Stimulated activated CD8-positive, alpha-beta memory T cell treated with anti-CD3 and anti-CD28 coated beads, Interleukin-12 subunit alpha, Interleukin-12 subunit beta, amount 100 ng/mL, for 24 hours (primary cell): ENCODE measurements at regions not wholly inside any gene's neighbourhood (a gene's known extent, or its start where the extent isn't known, plus 50 kb on each side); places are given as distances from the start of the nearest gene placed in this dataset.
A peak's percentile ranks its signal among the peaks of the same experiment; 100 is the strongest.

Source experiments
- DNase-seq: peaks from one replicate; pipeline ENCODE4 v3.0.0-alpha.2; 2020; ENCODE audit errors: extremely low read depth

DNA sequence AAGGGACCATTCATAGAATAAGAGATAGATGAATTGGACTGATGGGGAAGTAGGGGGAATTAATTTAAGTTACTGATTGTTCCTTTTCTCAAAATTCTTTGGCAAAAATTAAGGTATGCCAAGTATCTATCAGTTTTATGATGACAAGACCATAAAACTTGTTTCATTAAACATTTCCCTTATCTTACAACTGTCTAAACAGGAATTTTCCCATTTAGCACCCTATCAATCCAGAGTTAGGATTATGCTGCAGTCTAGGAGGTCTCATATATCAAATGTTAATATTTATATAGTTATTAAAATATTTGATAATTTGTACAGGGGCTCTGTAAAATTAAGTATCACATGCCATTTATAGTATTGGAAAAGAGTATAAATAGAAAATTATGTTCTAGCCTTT, 51.5 kb upstream of the ARID1B start:
- no peak for DNase-seq

DNA sequence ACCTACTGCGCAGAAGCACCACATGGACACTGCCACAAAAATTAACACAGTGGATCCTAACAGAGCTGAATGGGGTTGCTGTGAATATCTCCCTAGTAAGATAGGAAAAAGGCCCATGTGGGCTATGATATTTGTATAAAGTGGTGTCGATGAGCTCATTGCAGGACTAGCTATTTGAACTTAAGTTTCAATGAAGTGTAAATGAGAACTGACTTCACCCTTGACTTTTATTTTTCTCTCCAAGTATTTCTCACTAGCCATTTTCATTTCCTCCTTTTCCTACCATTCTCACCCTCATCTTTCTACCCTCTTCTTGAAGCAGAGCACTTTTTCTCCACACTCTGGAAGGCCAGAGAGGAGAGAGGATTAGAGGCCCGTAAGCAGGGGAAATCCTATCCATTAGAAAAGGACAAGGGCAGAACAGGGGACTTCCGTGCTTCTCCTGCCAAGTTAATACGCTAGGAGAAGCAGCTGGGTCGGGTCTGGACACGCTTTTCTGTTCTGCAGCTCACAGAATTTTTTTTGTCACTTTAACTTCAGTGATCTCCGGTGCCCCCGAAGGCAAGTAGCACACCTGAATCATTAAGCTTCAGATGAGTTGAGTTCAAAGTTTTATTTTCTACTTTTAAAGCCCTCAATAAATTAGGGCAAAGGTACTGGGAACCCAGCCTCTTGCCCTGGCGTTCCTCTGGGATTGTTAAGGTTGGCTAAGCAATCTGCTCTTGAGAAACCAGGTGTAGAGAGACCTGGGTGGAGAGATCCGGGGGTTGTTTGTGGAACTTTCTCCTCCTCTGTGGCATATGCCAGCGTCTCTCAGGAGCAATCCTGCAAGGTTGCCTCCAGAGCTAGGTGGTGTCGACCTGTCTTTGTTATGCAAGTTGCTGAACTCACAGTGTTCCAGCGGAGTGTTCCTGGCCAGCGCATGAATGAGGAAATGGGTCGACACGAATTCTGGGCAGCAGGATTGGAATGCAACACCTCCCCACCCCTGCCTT, 56.2 kb upstream of the ARID1B start:
- no peak for DNase-seq

DNA sequence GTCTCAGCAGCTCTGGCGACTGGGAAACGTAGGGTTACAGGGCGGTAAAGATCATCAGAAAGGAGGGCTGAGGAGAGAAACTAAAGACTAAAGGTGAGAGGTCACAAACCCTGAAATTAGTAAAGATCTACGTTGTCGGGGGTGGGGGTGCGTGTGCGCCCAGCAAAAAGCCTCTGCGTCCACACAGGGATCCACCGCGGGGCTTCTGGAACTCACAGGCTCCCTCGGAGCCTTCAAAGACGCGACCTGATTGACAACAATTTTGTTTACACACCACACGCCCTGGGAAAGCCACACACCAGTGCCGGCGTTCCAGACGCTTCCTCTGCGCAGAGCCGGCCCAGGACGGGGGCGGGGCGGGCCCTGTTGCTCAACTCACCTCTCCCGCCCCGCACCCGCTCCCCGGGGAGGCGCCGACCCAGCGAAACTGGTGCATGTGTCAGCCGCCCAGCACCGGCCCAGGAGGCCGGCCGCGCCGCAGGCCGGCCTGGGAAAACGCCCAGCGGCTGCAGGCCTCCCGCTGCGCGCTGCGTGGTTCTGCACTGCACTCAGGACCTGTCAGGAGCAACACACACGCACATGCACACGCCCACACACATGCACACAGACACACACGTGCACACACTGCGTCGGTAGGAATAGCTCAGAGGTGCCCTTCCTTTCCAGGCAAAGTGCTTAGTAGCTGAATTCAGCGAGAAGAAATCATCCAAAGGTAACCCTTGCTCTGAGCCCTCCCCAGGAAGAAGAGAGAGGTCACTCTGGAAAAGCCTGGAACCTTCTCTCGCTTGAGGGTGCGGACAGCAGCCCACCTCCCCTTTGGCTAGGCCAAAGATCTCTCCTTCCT, 57.2 kb upstream of the ARID1B start:
- DNase-seq: peak; percentile 25

DNA sequence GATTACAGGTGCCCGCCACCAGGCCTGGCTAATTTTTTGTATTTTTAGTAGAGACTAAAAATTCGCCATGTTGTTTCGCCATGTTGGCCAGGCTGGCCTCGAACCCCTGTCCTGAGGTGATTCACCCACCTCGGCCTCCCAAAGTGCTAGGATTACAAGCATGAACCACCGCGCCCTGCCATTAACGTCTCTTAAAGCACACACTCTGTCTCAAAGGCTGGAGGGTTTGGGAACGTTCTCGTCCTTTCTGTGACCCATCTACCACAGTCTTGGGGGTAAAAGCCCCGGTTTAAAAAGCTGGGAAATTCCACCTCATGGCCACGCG, 57.8 kb upstream of the ARID1B start:
- DNase-seq: no peak

DNA sequence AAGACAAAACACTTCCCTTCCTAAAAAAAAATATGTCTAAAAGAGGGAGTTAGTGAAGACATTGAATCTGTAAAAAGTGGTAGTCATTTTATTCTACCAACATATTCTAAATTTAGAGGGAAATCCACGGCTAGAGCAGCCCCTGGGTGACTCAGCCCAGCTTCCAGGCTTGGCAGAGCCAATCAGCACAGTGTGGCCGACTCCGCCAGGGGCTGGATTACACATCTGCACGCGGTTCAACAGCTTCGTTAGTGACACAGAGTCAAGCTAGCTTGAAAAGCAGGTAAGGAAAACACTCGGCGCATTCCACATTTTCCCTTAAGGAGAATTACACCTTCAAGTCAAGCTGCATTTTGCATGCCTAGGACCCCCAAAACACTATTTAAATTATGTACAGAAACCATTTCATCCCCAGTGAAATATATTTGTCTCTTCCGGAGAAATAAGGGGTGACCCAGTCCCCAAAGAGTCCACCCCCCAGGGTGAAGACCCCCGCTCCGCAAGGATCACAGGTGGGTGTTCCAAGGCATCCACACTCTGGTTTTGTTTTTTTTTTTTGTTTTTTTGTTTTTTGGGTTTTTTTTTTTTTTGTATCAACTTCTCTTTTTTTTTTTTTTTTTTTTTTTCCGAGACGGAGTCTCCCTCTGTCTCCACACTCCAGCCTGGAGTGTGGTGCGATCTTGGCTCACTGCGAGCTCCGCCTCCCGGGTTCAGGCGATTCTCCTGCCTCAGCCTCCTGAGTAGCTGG, 58.4 kb upstream of the ARID1B start:
- DNase-seq: no peak

DNA sequence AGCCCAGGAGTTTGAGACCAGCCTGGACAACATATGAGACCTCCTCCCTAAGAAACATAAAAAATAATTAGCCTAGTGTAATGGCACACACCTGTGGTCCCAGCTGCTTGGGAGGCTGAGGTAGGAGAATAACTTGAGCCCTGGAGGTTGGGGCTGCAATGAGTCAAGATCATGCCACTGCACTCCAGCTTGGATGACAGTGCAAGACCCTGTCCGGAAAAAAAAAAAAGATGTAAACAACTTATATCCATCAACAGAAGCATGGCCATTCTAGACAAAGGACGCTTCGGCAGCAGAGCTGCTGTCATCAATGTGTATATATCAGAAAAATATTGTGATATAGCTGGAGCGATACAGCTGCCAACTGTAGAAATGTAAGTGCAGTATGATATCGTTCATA, 59.6 kb upstream of the ARID1B start:
- no peak for DNase-seq

DNA sequence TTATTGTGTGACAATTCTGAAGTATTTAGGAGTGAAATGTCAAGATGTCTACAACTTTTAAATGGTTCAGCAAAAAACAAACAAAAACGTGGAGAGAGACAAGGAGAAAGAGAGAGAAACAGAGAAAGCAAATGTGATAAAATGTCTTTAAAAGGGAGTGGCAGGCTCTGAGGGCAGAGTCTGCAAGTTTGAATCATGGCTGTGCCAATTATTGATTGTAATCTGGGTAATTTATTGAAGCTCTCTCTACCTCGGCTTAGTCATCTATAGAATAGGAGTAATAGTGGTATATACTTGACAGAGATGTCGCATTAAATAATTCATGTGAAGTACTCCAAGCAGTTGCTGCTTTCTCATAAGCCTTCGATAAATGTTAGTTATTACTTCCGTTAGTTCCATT, 61.3 kb upstream of the ARID1B start:
- DNase-seq: no peak

DNA sequence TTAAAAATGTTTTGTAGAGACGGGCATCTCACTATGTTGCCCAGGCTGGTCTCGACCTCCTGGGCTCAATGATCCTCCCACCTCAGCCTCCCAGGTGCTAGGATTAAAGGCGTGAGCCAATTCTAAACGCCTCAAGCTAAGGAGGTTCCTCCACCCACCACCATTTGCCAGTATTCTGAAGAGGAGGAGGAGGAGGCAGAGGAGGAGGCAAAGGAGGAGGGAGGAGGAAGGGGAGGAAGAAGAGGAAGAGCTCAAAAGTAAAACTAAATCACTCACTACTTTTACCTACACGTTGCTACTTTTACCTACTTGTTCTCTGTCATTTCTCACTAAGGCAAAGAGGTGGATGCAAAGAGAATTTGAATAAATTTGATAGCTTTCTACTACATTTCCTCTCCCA, 63.6 kb upstream of the ARID1B start:
- DNase-seq: no peak

DNA sequence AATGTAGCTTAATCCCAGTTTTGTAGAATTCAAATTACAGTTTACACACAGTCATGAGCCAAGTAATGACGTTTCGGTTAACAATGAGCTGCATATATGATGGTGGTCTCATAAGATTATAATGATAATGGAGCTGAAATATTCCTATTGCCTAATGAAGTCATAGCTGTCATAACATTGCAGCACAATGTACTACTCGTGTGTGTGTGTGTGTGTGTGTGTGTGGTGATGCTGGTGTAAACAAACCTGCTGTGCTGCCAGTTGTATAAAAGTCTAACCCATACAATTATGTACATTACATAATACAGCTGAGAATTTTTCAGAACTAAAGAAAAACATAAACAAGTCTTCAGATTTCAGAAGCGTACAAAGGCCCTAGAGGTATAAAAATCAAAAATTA, 66.7 kb upstream of the ARID1B start:
- no peak for DNase-seq

DNA sequence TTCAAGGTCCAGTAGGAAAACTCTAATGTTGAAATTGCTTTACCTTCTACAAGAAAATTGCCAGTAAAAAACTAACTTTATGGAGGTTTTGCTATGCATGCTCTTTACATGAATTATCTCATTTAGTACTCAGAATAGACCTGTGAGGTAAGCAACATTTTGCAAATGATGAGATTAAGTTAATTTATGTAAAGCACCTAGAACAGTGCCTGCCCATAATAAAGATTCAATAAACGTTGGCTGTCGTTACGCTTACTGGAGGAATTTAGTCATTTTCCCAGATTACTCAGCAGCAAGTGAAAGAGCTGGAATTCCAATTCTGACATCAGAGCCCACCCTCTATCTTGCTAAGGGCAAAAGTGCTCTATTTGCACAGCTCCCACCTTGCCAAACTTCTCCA, 69.4 kb upstream of the ARID1B start:
- no peak for DNase-seq

DNA sequence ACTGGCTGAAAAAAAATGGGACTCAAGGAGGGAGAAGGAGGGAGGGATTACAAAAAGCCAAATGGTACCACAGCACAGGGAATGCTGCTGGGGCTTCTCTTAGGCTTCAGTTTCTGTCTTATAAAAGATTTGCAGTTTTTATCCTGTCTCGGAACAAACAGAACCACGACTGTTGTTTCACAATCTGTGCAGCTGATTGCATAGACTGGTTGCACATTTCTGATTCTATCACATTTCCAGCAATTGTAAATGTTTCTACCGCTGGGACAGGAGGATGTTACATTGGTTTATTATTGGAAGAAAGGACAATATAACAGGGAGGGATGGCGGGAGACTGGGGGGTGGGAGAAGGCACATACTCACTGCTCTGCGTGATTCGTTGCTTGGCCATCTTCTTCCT, 73.5 kb upstream of the ARID1B start:
- DNase-seq: no peak

DNA sequence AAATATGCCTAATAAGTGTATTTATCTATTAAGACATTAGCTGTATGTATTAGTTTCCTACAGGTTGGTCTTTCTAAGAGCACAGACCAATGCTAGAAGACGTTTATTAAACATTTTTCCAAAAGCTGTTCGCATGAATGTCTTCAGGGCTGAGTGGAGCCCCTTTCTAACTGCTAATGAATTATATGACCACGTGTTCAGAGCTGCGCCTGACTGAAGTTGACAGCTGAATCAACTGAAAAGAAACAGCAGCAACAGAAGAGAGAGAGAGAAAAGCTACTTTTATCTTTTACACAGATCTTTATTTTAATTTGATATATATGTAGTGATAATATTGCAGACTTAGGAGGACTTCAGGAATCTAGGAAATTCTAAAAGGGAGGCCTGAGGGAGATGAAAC, 75.2 kb upstream of the ARID1B start:
- no peak for DNase-seq

DNA sequence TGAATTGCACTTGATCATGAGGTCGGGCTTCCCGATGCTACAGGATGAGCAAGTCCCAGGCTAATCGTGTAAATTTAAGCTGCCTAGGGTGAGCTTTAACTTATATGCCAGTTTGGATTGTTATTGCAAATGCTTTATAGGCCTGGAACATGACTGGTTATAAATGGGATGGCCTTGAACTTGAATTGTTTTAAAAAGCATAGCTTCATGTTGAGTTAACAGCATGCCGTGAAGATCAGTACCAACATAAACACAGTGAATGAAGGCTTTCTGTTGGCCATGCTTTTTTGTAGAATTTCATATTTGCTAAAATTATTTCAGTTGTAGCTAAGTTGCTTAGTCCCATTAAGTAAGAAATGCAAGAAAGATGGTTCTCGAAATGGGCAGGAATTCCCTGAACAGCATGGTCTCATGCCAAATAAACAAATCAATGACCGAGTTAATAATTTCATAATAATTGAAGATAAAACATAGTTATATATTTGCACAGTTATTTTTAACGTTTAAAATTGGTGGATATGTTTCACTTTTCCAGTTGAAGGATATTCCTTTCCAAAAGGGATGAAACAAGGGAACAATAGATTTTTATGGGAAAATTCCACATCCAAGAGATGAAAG, 76.6 kb upstream of the ARID1B start:
- no peak for DNase-seq

DNA sequence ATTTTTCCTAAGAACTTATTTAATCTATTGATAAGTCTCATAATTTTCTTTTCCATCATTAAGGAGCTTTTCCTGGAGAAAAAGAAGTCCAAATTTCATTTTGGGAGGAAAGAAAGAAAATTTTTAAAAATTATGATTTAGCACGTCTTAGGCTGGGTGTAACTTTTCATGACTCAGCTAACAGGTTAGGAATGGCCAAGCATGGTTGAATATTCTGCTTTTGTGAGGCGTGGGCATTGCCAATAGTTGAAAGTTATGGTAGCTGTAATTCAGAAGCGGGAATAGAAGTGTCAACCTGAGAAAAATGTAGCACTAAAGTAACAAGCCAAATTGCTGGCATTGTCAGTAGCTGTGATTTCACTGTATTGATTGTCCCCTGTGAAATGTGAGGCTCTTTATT, 77.2 kb upstream of the ARID1B start:
- no peak for DNase-seq

DNA sequence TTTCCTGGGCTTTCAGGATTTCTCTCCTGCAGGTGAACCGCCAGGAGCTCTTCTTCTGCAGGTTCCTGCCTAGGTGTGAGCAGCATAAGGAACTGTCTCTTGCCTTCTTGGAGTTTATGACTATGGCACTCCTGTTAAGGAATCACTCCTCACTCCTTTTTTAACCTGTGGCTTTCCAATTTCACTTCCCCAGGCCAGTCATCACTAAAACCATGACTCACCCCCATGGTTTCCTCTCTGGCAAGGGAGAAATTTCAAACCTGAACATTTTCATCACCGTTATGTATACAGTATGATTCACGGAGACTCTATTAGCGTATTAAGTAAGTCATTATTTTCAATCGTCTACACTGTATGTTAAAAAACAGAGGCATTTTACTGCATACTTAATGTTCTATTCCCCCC, 78.2 kb upstream of the ARID1B start:
- DNase-seq: no peak

DNA sequence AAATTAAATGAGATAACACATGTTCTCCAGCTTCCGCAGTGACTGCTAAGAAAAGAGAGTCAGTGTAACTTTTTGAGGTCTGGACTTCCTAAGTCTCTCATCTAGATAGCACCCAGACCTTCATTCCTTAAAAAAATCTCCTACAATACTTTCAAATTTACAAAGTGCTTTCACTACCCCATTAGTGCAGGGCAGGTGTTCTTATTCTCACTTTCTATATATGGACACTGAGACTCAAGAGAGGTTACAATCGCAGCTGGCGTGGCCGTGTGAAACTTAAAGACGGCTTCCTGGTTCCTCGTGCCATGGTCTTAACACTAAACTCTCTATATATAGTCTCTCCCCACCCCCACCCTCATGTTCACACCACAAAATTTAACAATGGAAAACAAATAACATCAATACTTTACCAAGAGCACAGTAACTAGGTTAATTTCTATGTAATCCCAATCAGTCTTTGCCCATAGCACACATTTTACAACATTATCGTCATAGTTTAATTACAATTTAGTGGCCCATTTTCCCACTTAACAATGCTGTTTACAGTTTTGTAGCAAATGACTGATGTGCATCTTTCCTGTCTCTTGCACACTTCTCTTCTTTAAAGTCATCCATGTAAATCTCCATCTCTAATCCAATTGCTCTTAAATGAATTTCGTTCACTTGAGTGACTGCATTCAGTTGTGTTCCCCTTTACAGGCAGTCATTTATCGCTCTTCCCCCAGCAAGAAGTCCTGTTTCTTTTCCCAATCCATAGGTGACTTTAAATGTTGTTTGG, 78.8 kb upstream of the ARID1B start:
- no peak for DNase-seq

DNA sequence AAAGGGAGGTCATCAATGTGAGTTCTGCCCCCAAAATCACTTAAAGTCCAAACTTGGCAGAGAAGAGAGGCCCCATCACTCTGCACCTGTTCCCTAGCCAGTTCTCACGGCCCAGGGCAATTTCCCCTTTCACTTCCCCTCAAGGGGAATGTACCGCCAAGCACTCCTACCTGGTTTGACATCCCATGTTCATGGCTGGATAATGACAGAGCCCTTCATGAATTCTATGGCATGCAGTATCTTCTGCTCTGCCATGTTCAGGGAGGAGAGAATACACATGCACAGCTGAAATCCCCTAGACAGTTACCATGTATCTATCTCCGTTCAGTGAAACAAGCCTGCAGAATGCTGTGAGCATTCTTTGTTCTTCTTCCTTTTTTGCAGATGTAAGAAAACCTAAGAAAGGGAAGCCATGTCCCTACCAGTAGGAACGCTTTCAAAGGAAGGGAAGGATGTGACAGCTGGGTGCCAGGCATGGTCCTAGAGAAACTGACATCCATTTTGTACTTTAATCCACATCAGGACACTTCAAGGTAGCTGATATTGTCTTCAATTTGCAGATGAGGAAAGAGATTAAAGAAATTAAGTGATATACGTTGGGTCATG, 79.8 kb upstream of the ARID1B start:
- no peak for DNase-seq

DNA sequence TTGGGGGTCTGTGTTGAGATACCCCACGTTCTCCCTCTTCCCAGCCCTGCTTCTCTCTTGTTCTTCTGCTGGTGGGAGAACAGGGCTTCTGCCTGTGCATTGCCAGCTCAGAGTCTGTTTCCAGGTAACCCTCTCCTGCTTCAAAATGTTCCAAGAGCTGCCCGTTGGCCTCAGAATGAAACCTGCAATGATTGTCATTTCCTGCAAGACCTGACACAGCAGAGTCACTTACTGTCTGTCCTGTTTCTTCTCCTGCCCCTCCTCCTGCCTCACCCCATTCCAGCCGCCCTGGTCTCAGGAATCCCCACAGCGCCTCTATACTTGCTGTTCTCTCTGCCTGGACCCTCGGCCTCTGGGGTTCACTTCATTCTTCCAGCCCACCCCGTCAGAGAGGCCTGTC, 81.4 kb upstream of the ARID1B start:
- DNase-seq: no peak

DNA sequence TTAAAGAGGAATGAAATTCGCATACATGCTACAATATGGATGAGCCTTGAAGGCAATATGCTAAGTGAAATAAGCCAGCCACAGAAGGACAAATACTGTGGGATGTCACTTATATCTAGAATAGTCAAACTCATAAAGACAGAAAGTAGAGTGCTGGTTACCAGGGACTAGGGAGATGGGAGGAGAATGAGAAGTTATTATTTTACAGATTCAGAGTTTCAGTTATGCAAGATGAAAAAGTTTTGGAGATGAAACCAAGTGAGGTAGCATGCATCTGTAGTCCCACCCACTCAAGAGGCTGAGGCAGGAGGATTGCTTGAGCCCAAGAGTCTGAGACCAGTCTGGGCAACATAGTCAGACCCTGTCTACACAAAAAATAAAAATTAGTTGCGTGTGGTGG, 82.5 kb upstream of the ARID1B start:
- DNase-seq: no peak

DNA sequence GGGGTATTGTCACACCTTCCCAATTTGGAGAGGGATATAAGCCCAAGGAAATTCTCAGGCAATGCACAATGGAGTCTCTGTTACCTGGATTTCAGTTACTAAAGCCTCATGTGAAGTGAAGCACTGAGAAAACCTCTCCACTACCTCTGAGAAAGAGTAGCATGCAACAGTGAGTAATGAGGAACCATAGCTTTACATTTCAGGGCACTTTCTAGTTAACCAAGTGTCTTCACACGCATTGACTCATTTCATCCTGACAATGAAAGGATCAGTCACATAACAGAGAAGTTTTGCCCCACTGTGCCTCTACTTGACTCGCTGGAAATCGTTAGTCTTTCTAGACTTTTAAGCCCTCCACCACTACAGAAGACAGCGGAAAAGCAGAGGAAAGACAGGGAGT, 86.2 kb upstream of the ARID1B start:
- no peak for DNase-seq

DNA sequence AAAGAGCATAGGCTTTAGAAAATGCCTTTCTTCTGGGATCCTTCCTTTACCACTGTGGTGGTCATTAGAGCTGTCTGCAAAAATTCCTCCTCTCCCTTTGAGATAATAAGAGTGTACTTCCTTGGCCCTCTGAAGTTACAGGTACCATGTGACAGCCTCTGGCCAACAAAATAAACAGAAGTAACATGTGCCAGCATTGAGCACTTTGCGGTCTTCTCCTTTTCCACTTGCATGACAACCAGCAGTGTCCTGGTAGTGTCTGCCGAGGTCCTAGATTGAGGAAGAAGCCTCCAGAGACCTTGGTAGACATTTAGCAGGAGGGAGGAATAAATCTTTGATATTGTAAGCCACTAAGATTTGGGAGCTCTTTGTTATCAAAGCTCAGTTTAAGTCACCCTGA, 87.5 kb upstream of the ARID1B start:
- DNase-seq: no peak
